LoVo (cell line): ENCODE measurements at regions not wholly inside any gene's neighbourhood (a gene's known extent, or its start where the extent isn't known, plus 50 kb on each side); places are given as distances from the start of the nearest gene placed in this dataset.
"Not testable (repeated sequence)": the region's sequence is repeated elsewhere in the genome, so short reads cannot be mapped to it uniquely, and the experiment has no call there.

ENCODE experiments used
- DNase-seq: peaks from one replicate; pipeline ENCODE4 v3.0.0-alpha.2; 2016; ENCODE audit warnings: low spot score

GRCh38 chr12:104906695-104907094 is 51.4 kb downstream of the SLC41A2 start:
- DNase-seq: no peak

- not testable (repeated sequence) for DNase-seq
Measured at GRCh38 chr12:104905446-104905845, 52.6 kb downstream of the SLC41A2 start.

- DNase-seq: no peak
Measured at GRCh38 chr12:104903648-104904423, 54.3 kb downstream of the SLC41A2 start.

- DNase-seq: no peak
Measured at GRCh38 chr12:104902125-104902524, 56.0 kb downstream of the SLC41A2 start.

GRCh38 chr12:104896710-104897109 is 61.4 kb downstream of the SLC41A2 start:
- no peak for DNase-seq

GRCh38 chr12:104896146-104896545 is 61.9 kb downstream of the SLC41A2 start:
- DNase-seq: no peak

GRCh38 chr12:104895415-104895814 is 62.7 kb downstream of the SLC41A2 start:
- DNase-seq: no peak

GRCh38 chr12:104890476-104891096 is 67.5 kb downstream of the SLC41A2 start:
- no peak for DNase-seq

- DNase-seq: no peak
Measured at GRCh38 chr12:104889735-104890134, 68.4 kb downstream of the SLC41A2 start.

GRCh38 chr12:104888892-104889291 is 69.2 kb downstream of the SLC41A2 start:
- DNase-seq: no peak

GRCh38 chr12:104888481-104888880 is 69.6 kb downstream of the SLC41A2 start:
- no peak for DNase-seq

GRCh38 chr12:104887452-104887851 is 70.6 kb downstream of the SLC41A2 start:
- no peak for DNase-seq

- peak; percentile 87 for DNase-seq
Measured at GRCh38 chr12:104886418-104887401, 71.4 kb downstream of the SLC41A2 start.

GRCh38 chr12:104878858-104879257 is 79.2 kb downstream of the SLC41A2 start:
- not testable (repeated sequence) for DNase-seq

GRCh38 chr12:104877103-104877705 is 80.9 kb downstream of the SLC41A2 start:
- DNase-seq: peak; percentile 28

- DNase-seq: no peak
Measured at GRCh38 chr12:104873374-104873773, 84.7 kb downstream of the SLC41A2 start.

- DNase-seq: no peak
Measured at GRCh38 chr12:104870797-104871196, 87.3 kb downstream of the SLC41A2 start.

GRCh38 chr12:104866291-104866690 is 91.8 kb downstream of the SLC41A2 start:
- no peak for DNase-seq

- DNase-seq: no peak
Measured at GRCh38 chr12:104865080-104865479, 93.0 kb downstream of the SLC41A2 start.

GRCh38 chr12:104864668-104865067 is 93.4 kb downstream of the SLC41A2 start:
- DNase-seq: no peak

GRCh38 chr12:104863296-104863948 is 94.7 kb downstream of the SLC41A2 start:
- no peak for DNase-seq
